Smooth muscle cell of the brain vasculature (primary cell): ENCODE measurements at regions not wholly inside any gene's neighbourhood (a gene's known extent, or its start where the extent isn't known, plus 50 kb on each side); places are given as distances from the start of the nearest gene placed in this dataset.
"Not testable (repeated sequence)": the region's sequence is repeated elsewhere in the genome, so short reads cannot be mapped to it uniquely, and the experiment has no call there.

Source experiments
- DNase-seq: peaks from one replicate; pipeline ENCODE4 v3.0.0-alpha.2; 2012; ENCODE audit warnings: low read depth, low spot score

DNA sequence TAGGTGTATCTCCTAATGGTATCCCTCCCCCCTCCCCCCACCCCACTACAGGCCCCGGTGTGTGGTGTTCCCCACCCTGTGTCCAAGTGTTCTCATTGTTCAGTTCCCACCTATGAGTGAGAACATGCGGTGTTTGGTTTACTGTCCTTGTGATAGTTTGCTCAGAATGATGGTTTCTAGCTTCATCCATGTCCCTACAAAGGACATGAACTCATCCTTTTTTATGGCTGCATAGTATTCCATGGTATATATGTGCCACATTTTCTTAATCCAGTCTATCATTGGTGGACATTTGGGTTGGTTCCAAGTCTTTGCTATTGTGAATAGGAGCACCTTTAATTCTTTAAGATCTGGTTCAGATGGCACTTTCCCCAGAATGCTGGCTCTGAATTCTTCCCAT lies 58.5 kb upstream of the PTGFRN start:
- not testable (repeated sequence) for DNase-seq

DNA sequence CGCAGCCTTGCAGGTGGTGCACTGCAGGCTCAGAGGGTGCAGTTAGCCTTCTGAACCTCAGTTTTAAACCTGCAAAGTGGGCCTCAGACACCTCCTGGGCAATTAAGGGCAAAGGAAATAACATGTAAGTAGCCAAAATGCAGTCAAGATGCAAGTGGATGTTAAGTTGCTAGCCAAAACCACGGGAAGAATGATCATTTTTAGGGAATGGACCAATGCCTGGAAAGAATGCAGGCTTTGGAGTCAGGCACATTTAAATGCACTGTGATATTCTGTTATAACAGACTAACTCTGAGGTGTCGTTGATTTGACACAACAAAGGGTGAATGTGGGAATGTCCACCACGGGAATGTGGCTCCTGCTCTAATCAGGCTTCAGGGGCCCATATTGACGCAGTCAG lies 57.9 kb upstream of the PTGFRN start:
- no peak for DNase-seq

DNA sequence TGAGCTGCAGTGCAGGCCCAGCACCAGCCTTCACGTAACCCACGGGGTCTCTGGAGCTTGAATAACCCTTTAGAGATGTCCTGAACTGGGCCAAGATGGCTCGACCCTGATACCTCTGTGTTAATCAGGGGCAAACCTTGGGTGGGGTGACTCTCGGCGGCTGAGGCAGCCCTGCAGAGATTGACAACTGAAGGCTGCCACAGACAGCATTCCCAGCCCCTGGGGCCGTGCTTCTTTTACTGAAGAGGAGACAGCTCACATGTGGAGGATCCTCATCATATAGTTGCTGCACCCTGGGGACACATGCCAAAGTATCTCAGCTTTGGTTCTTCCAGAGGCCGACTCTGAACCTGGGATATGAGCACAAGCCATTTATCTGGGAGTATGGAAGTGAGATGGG lies 57.3 kb upstream of the PTGFRN start:
- DNase-seq = no peak

DNA sequence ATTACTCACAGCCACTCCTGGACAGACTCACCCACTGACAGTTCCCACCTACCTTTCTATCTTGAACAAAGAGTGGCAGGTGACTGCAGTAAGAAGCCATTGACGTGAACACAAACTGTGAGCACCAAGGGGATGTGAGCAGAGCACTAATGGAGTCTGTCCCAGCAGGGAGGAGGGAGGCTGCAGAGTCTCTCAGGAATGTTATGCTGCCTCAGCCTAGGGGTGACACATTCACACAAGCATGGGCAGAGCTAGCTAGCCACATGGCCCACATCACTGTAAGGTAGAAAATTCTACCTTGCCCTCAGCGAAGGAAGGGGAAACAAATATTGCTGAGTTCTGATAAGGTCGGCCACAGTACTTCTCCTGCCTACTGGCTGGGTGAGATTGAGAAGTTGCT lies 56.8 kb upstream of the PTGFRN start:
- no peak for DNase-seq

DNA sequence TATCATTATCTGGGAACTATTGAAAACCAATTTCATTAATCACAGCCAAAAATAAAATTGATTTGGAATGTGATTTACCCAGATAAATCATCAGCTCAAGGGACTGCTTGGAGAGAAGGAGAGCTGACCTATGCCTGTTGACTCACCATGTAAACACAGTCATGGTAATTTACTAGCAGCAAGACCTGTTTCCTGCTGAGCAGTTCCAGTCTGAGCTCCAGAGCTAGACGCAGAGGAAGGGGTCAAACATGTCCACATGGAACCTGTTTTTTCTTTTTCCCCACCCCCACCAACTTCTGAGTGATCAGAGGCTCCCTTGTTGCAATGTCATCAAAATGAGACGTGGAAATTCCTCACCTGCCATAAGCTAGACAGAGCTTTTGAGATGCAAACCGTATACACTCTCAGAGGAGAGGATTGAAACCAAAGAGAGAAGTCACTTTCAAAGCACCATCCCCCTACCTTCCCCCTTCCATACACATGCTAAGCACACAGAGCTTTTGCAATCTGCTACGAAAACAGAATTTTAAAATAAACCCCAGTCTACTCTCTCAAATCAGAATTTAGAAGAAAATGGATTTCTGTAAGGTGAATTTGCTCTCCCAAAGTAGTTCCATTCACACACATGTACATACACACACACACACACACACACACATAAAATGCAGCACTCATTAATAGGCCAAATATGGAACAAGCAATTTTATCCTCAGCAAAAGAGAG lies 55.9 kb upstream of the PTGFRN start:
- peak; percentile 87 for DNase-seq

DNA sequence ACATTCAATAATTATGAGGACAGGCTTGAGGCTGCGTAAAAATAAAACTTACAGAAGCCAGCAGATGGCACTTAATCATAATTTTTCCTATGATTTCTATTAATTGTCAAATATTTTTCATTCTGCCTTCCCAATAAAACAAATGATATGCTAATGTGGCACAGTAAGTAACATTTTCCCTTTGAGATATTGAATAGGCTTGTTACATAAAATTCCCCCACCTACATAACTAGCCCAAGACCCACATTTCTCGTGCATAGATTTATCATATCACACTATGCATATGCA lies 55.4 kb upstream of the PTGFRN start:
- DNase-seq = no peak

DNA sequence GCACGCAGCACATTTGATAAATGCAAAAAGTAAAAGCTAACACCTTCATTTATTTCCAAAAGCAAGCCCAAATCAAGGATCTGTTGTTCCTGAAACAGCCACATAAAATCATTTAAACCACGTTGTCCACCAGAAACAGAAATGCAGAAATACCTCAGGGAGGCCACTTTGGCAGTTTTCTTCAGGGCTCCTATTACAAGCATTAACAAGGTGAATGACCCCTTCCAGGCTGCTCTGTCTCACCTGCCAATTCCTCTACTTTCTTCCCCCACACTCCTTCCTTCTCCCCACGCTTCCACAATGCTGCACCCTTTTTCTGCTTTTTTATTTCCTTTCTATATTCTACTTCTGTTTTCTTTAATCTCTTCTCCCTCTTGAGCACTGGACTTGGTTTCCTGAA lies 55.0 kb upstream of the PTGFRN start:
- DNase-seq = no peak

DNA sequence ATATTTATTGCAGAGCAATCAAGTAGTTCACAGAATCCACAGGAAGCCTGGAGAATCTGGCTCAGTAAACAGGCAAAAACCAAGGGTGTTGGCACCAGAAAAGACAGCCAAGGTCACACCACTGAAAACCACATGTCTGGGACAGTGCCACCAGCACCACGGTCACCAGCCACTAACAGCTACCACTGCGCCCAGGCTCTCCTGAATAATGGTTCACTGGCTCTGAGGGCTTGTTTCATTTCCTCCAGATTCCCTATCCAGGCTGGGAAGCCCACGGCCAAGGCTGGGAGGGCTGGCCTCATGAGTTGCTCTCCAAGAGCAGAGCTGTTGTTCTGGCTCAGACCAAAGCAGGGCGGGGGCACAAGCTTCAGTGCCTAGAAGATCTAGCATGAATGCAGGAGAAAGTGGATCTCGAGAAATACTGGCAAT lies 54.5 kb upstream of the PTGFRN start:
- DNase-seq = no peak

DNA sequence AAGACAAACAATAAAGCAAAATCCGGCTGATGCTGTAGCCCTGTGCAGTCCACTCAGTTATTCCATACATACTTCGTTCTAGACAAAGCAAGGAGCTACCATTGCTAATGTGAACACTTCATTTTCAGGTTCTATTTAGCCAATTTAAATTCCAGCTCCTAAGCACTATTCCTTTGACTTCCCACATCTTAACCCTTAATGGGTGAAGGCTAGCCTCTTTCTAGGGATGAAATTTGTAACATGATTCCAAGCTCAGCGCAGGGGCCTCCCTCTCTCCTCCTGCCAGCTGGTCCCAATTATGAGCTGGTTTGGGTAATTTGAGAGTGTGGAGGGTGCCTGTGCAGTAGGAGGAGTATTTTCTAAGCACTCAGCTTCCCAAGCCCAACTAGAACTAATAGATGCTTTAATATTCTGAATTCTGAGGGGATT lies 53.9 kb upstream of the PTGFRN start:
- no peak for DNase-seq

DNA sequence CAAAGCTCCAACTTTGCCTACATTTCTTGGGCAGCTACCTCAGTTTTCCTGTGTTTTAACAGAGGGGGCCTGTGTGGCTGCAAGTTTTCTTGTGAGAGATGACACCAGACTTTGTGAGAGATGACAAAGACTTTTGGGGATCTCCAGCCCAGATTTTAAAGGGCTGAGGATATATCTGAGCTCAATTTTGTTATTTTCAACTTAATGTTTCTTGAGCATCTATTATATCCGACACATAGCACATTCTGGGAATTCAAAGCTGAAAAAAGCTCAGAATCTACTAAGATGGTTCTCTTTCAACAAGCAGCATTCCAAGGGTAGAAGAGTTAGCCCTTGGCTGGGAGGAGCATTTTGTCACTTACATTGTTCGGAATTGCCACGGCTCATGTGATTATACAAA lies 53.4 kb upstream of the PTGFRN start:
- DNase-seq = no peak

DNA sequence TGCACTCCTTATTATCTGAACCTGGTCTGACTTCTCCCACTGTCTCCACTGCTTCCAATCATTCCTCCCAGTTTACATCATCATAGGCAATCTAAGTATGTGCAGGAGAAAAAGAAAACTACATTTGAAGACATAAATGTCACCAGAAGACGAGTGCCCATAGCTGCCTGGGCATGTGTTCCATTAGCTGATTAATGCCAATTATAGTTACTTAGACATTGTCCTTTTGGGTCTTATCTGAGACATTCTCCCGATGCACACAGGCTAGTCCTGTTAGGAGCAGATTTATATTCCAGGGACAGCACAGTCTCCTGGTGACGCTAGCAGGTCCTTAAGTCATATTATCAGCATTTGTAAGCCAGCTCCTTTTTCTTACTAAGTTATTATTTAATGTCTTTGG lies 52.6 kb upstream of the PTGFRN start:
- no peak for DNase-seq
